ENCODE measurements at regions not wholly inside any gene's neighbourhood (a gene's known extent, or its start where the extent isn't known, plus 50 kb on each side); places are given as distances from the start of the nearest gene placed in this dataset.

- H3K36me3 ChIP-seq (ENCODE audit: insufficient read depth, low read length): no peaks in the 10 kb centered on the region
- H3K27me3 ChIP-seq (ENCODE audit: control insufficient read depth in 1 of 2, insufficient read depth in 2 of 2, low read length in 2 of 2): no peaks in the 10 kb centered on the region
- H3K9me3 ChIP-seq (ENCODE audit: low read length): no peaks in the 10 kb centered on the region
- H3K4me3 ChIP-seq (ENCODE audit: low read depth in 1 of 2, low read length in 2 of 2): no peak overlapping the region
- H3K27ac ChIP-seq (ENCODE audit: low read depth, low read length): no peak overlapping the region
- H3K4me1 ChIP-seq (ENCODE audit: insufficient read depth, low read length): peaks cover 18% of the 10 kb centered on the region
- H3K9ac ChIP-seq (ENCODE audit: low read length): no peak overlapping the region
Observed at GRCh38 chr10:78959217-78959923, 109.4 kb upstream of the ZMIZ1 start.

GRCh38 chr10:78959924-78960285 lies 108.9 kb upstream of the ZMIZ1 start:
- H3K4me1 ChIP-seq (ENCODE audit: insufficient read depth, low read length): peaks cover 20% of the 10 kb centered on the region
- H3K9ac ChIP-seq (ENCODE audit: low read length): no peak overlapping the region
- H3K36me3 ChIP-seq (ENCODE audit: insufficient read depth, low read length): no peaks in the 10 kb centered on the region
- peak overlapping the region; percentile 67 for H3K27ac ChIP-seq (ENCODE audit: low read depth, low read length)
- no peak overlapping the region for H3K4me3 ChIP-seq (ENCODE audit: low read depth in 1 of 2, low read length in 2 of 2)
- no peaks in the 10 kb centered on the region for H3K9me3 ChIP-seq (ENCODE audit: low read length)
- H3K27me3 ChIP-seq (ENCODE audit: control insufficient read depth in 1 of 2, insufficient read depth in 2 of 2, low read length in 2 of 2): no peaks in the 10 kb centered on the region

GRCh38 chr10:78960316-78960800 lies 108.4 kb upstream of the ZMIZ1 start:
- Histone ChIP-seq H3K27ac (ENCODE audit: low read depth, low read length) (peak overlapping the region; percentile 67), H3K36me3 (ENCODE audit: insufficient read depth, low read length) (no peaks in the 10 kb centered on the region), H3K27me3 (ENCODE audit: control insufficient read depth in 1 of 2, insufficient read depth in 2 of 2, low read length in 2 of 2) (no peaks in the 10 kb centered on the region), H3K9me3 (ENCODE audit: low read length) (no peaks in the 10 kb centered on the region), H3K4me3 (ENCODE audit: low read depth in 1 of 2, low read length in 2 of 2) (peak overlapping the region in 1 of 2 donors; percentile 20), H3K4me1 (ENCODE audit: insufficient read depth, low read length) (peaks cover 25% of the 10 kb centered on the region), H3K9ac (ENCODE audit: low read length) (no peak overlapping the region)

GRCh38 chr10:78961760-78962159 lies 107.0 kb upstream of the ZMIZ1 start:
- Histone ChIP-seq H3K9me3 (ENCODE audit: low read length) (no peaks in the 10 kb centered on the region), H3K36me3 (ENCODE audit: insufficient read depth, low read length) (no peaks in the 10 kb centered on the region), H3K27me3 (ENCODE audit: control insufficient read depth in 1 of 2, insufficient read depth in 2 of 2, low read length in 2 of 2) (no peaks in the 10 kb centered on the region), H3K4me3 (ENCODE audit: low read depth in 1 of 2, low read length in 2 of 2) (no peak overlapping the region), H3K4me1 (ENCODE audit: insufficient read depth, low read length) (peaks cover 37% of the 10 kb centered on the region), H3K27ac (ENCODE audit: low read depth, low read length) (no peak overlapping the region), H3K9ac (ENCODE audit: low read length) (no peak overlapping the region)

GRCh38 chr10:78963074-78964034 lies 105.4 kb upstream of the ZMIZ1 start:
- H3K36me3 ChIP-seq (ENCODE audit: insufficient read depth, low read length): no peaks in the 10 kb centered on the region
- H3K9ac ChIP-seq (ENCODE audit: low read length): no peak overlapping the region
- H3K4me3 ChIP-seq (ENCODE audit: low read depth in 1 of 2, low read length in 2 of 2): no peak overlapping the region
- H3K27me3 ChIP-seq (ENCODE audit: control insufficient read depth in 1 of 2, insufficient read depth in 2 of 2, low read length in 2 of 2): no peaks in the 10 kb centered on the region
- no peak overlapping the region for H3K27ac ChIP-seq (ENCODE audit: low read depth, low read length)
- no peaks in the 10 kb centered on the region for H3K9me3 ChIP-seq (ENCODE audit: low read length)
- peaks cover 37% of the 10 kb centered on the region for H3K4me1 ChIP-seq (ENCODE audit: insufficient read depth, low read length)

- H3K9ac ChIP-seq (ENCODE audit: low read length): no peak overlapping the region
- no peaks in the 10 kb centered on the region for H3K36me3 ChIP-seq (ENCODE audit: insufficient read depth, low read length)
- no peaks in the 10 kb centered on the region for H3K27me3 ChIP-seq (ENCODE audit: control insufficient read depth in 1 of 2, insufficient read depth in 2 of 2, low read length in 2 of 2)
- H3K9me3 ChIP-seq (ENCODE audit: low read length): no peaks in the 10 kb centered on the region
- no peak overlapping the region for H3K27ac ChIP-seq (ENCODE audit: low read depth, low read length)
- H3K4me3 ChIP-seq (ENCODE audit: low read depth in 1 of 2, low read length in 2 of 2): no peak overlapping the region
- peaks cover 48% of the 10 kb centered on the region for H3K4me1 ChIP-seq (ENCODE audit: insufficient read depth, low read length)
Observed at GRCh38 chr10:78964274-78964951, 104.4 kb upstream of the ZMIZ1 start.

- Histone ChIP-seq H3K36me3 (ENCODE audit: insufficient read depth, low read length) (no peaks in the 10 kb centered on the region), H3K9me3 (ENCODE audit: low read length) (no peaks in the 10 kb centered on the region), H3K27ac (ENCODE audit: low read depth, low read length) (no peak overlapping the region), H3K4me1 (ENCODE audit: insufficient read depth, low read length) (peaks cover 45% of the 10 kb centered on the region), H3K9ac (ENCODE audit: low read length) (no peak overlapping the region), H3K27me3 (ENCODE audit: control insufficient read depth in 1 of 2, insufficient read depth in 2 of 2, low read length in 2 of 2) (no peaks in the 10 kb centered on the region), H3K4me3 (ENCODE audit: low read depth in 1 of 2, low read length in 2 of 2) (no peak overlapping the region)
Observed at GRCh38 chr10:78964952-78965633, 103.7 kb upstream of the ZMIZ1 start.

- Histone ChIP-seq H3K36me3 (ENCODE audit: insufficient read depth, low read length) (no peaks in the 10 kb centered on the region), H3K4me3 (ENCODE audit: low read depth in 1 of 2, low read length in 2 of 2) (no peak overlapping the region), H3K9me3 (ENCODE audit: low read length) (no peaks in the 10 kb centered on the region), H3K27me3 (ENCODE audit: control insufficient read depth in 1 of 2, insufficient read depth in 2 of 2, low read length in 2 of 2) (no peaks in the 10 kb centered on the region), H3K27ac (ENCODE audit: low read depth, low read length) (no peak overlapping the region), H3K4me1 (ENCODE audit: insufficient read depth, low read length) (peaks cover 34% of the 10 kb centered on the region), H3K9ac (ENCODE audit: low read length) (no peak overlapping the region)
Observed at GRCh38 chr10:78966182-78966787, 102.5 kb upstream of the ZMIZ1 start.

GRCh38 chr10:78966844-78967488 lies 101.8 kb upstream of the ZMIZ1 start:
- H3K9ac ChIP-seq (ENCODE audit: low read length): no peak overlapping the region
- H3K36me3 ChIP-seq (ENCODE audit: insufficient read depth, low read length): no peaks in the 10 kb centered on the region
- no peaks in the 10 kb centered on the region for H3K27me3 ChIP-seq (ENCODE audit: control insufficient read depth in 1 of 2, insufficient read depth in 2 of 2, low read length in 2 of 2)
- H3K9me3 ChIP-seq (ENCODE audit: low read length): no peaks in the 10 kb centered on the region
- peaks cover 36% of the 10 kb centered on the region for H3K4me1 ChIP-seq (ENCODE audit: insufficient read depth, low read length)
- H3K4me3 ChIP-seq (ENCODE audit: low read depth in 1 of 2, low read length in 2 of 2): no peak overlapping the region
- H3K27ac ChIP-seq (ENCODE audit: low read depth, low read length): no peak overlapping the region

- no peak overlapping the region for H3K27ac ChIP-seq (ENCODE audit: low read depth, low read length)
- H3K9me3 ChIP-seq (ENCODE audit: low read length): no peaks in the 10 kb centered on the region
- H3K4me3 ChIP-seq (ENCODE audit: low read depth in 1 of 2, low read length in 2 of 2): no peak overlapping the region
- no peaks in the 10 kb centered on the region for H3K27me3 ChIP-seq (ENCODE audit: control insufficient read depth in 1 of 2, insufficient read depth in 2 of 2, low read length in 2 of 2)
- no peaks in the 10 kb centered on the region for H3K36me3 ChIP-seq (ENCODE audit: insufficient read depth, low read length)
- H3K4me1 ChIP-seq (ENCODE audit: insufficient read depth, low read length): peaks cover 49% of the 10 kb centered on the region
- H3K9ac ChIP-seq (ENCODE audit: low read length): no peak overlapping the region
Observed at GRCh38 chr10:78968300-78968942, 100.3 kb upstream of the ZMIZ1 start.
